DND-41 (cell line): ENCODE measurements at regions not wholly inside any gene's neighbourhood (a gene's known extent, or its start where the extent isn't known, plus 50 kb on each side); places are given as distances from the start of the nearest gene placed in this dataset.

Experiments
- ATAC-seq: fragments of 200-7000 bp; cut with Tn5 transposase; 3 replicates; pipeline ENCODE4 v1.9.1; 2021; ENCODE audit warnings: low read depth; ENCODE audit not compliant: insufficient read depth
- DNase-seq: peaks from one replicate; pipeline ENCODE4 v3.0.0-alpha.2; 2020
- H2AFZ ChIP-seq: 2 replicates; pipeline ENCODE4 v1.6.0; 2012; ENCODE audit warnings: low read depth, low read length
- H3K27ac ChIP-seq: 2 replicates; pipeline ENCODE4 v1.5.1; 2012; ENCODE audit warnings: low read length, inconsistent platforms
- H3K27me3 ChIP-seq: fragments of 200-600 bp; sonication (generic); 2 replicates; pipeline ENCODE4 v1.6.0; 2012; ENCODE audit warnings: low read length, mild to moderate bottlenecking, inconsistent platforms; ENCODE audit not compliant: insufficient read depth, poor library complexity
- H3K36me3 ChIP-seq: 2 replicates; pipeline ENCODE4 v1.5.1; 2012; ENCODE audit warnings: low read length, inconsistent platforms; ENCODE audit not compliant: insufficient read depth
- H3K4me1 ChIP-seq: 2 replicates; pipeline ENCODE4 v1.5.1; 2012; ENCODE audit warnings: mild to moderate bottlenecking, low read length; ENCODE audit not compliant: insufficient read depth
- H3K4me2 ChIP-seq: 2 replicates; pipeline ENCODE4 v1.6.0; 2012; ENCODE audit warnings: mild to moderate bottlenecking, moderate library complexity, low read length, inconsistent platforms; ENCODE audit not compliant: insufficient read depth
- H3K4me3 ChIP-seq, 2 experiments: fragments of 200-600 bp in 1 of 2; shearing (Covaris generic) in 1 of 2; 2 replicates each; pipeline ENCODE4 v1.5.1; 2012 to 2016; ENCODE audit warnings: inconsistent platforms in 2 of 2, low read length in 2 of 2, mild to moderate bottlenecking in 2 of 2, low read depth in 1 of 2, moderate library complexity in 1 of 2
- H3K79me2 ChIP-seq: 2 replicates; pipeline ENCODE4 v1.6.0; 2012; ENCODE audit warnings: low read length, inconsistent platforms; ENCODE audit not compliant: insufficient read depth
- H3K9ac ChIP-seq: 2 replicates; pipeline ENCODE4 v1.6.0; 2012; ENCODE audit warnings: low read depth, mild to moderate bottlenecking, inconsistent platforms, low read length, moderate library complexity
- H3K9me3 ChIP-seq: 2 replicates; pipeline ENCODE4 v1.5.1; 2012; ENCODE audit warnings: low read length, moderate library complexity, mild to moderate bottlenecking, inconsistent platforms; ENCODE audit not compliant: insufficient read depth, severe bottlenecking
- H4K20me1 ChIP-seq: 2 replicates; pipeline ENCODE4 v1.6.0; 2012; ENCODE audit warnings: low read length; ENCODE audit not compliant: insufficient read depth
- CTCF ChIP-seq: IDR thresholded peaks from 2 replicates; pipeline ENCODE4 v1.5.1; 2012; ENCODE audit warnings: borderline replicate concordance, low read length, moderate library complexity, mild to moderate bottlenecking; ENCODE audit not compliant: poor library complexity, severe bottlenecking; ENCODE audit errors: extremely low read depth
- EZH2 ChIP-seq: IDR thresholded peaks from 3 replicates; pipeline ENCODE4 v1.6.1; 2012; ENCODE audit warnings: borderline replicate concordance, low read depth, mild to moderate bottlenecking, moderate library complexity, low read length, inconsistent platforms; ENCODE audit not compliant: severe bottlenecking

- ATAC-seq: no peak
- no peak for DNase-seq
- H3K27me3 ChIP-seq: no peaks in the 10 kb centered on the region
- H3K79me2 ChIP-seq: no peaks in the 10 kb centered on the region
- H3K27ac ChIP-seq: no peak overlapping the region
- H4K20me1 ChIP-seq: no peaks in the 10 kb centered on the region
- H3K9ac ChIP-seq: no peak overlapping the region
- no peaks in the 10 kb centered on the region for H3K36me3 ChIP-seq
- H3K4me3 ChIP-seq: no peak overlapping the region
- peaks cover 15% of the 10 kb centered on the region for H3K4me1 ChIP-seq
- TF ChIP-seq EZH2 (no peak), CTCF (no peak)
- no peak overlapping the region for H3K4me2 ChIP-seq
- H3K9me3 ChIP-seq: no peaks in the 10 kb centered on the region
- no peak overlapping the region for H2AFZ ChIP-seq
Observed at GRCh38 chr4:152161676-152162330, 374.1 kb downstream of the FBXW7 start.

GRCh38 chr4:152160225-152160800 is 375.6 kb downstream of the FBXW7 start:
- TF ChIP-seq CTCF: no peak
- TF ChIP-seq EZH2: no peak
- Histone ChIP-seq H3K9me3 (no peaks in the 10 kb centered on the region), H3K9ac (no peak overlapping the region), H3K4me3 (no peak overlapping the region), H3K79me2 (no peaks in the 10 kb centered on the region), H3K4me2 (no peak overlapping the region), H3K4me1 (peaks cover 30% of the 10 kb centered on the region), H3K36me3 (no peaks in the 10 kb centered on the region), H2AFZ (no peak overlapping the region), H4K20me1 (no peaks in the 10 kb centered on the region), H3K27me3 (no peaks in the 10 kb centered on the region), H3K27ac (no peak overlapping the region)
- DNase-seq: no peak
- no peak for ATAC-seq

- TF ChIP-seq EZH2 (no peak), CTCF (no peak)
- H2AFZ ChIP-seq: no peak overlapping the region
- H3K4me3 ChIP-seq: no peak overlapping the region
- no peaks in the 10 kb centered on the region for H3K36me3 ChIP-seq
- DNase-seq (no peak), ATAC-seq (no peak)
- H3K4me2 ChIP-seq: no peak overlapping the region
- peaks cover 35% of the 10 kb centered on the region for H3K4me1 ChIP-seq
- no peak overlapping the region for H3K9ac ChIP-seq
- no peak overlapping the region for H3K27ac ChIP-seq
- H4K20me1 ChIP-seq: no peaks in the 10 kb centered on the region
- no peaks in the 10 kb centered on the region for H3K27me3 ChIP-seq
- no peaks in the 10 kb centered on the region for H3K79me2 ChIP-seq
- H3K9me3 ChIP-seq: no peaks in the 10 kb centered on the region
Observed at GRCh38 chr4:152159773-152160172, 376.1 kb downstream of the FBXW7 start.
